ENCODE measurements at regions not wholly inside any gene's neighbourhood (a gene's known extent, or its start where the extent isn't known, plus 50 kb on each side); places are given as distances from the start of the nearest gene placed in this dataset.
A peak's percentile ranks its signal among the peaks of the same experiment; 100 is the strongest.

DNA sequence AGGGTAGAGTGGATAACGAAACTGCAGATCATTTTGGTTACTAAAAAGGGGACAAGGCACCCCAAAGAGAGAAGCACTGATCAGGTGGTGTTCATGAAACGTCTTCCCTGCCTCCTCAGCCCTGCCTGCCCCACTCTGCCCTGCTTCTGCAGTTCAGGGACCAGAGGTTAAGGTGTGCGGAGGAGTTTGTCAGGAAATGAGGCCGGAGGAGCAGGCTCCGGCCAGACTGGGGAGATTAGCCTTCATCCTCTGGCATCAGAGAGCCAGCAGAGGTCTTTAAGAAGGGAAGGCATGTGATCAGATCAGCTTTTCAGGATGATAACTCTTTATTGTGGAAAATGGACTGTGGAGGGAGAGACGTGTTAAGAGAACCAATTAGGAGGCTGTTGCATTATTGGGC, 291.9 kb upstream of the NR5A2 start:
- TF ChIP-seq CTCF (IDR thresholded peaks at IDR 0.05; ENCODE audit: low read depth, low read length) = no peak
- in situ Hi-C loops (cut with HindIII; ENCODE audit: low sequenced_read_pairs) = no loop called here
- no peak overlapping the region for H3K4me3 ChIP-seq (ENCODE audit: low read depth, low read length)
- no peak for DNase-seq (ENCODE audit: low read depth, low spot score)

GRCh38 chr1:199736646-199737045, 290.9 kb upstream of the NR5A2 start:
- in situ Hi-C loops (cut with HindIII; ENCODE audit: low sequenced_read_pairs) = no loop called here
- H3K4me3 ChIP-seq (ENCODE audit: low read depth, low read length) = no peak overlapping the region
- DNase-seq (ENCODE audit: low read depth, low spot score) = no peak
- TF ChIP-seq CTCF (IDR thresholded peaks at IDR 0.05; ENCODE audit: low read depth, low read length) = no peak

- DNase-seq (ENCODE audit: low read depth, low spot score) = no peak
- in situ Hi-C loops (cut with HindIII; ENCODE audit: low sequenced_read_pairs) = no loop called here
- TF ChIP-seq CTCF (IDR thresholded peaks at IDR 0.05; ENCODE audit: low read depth, low read length) = no peak
- no peak overlapping the region for H3K4me3 ChIP-seq (ENCODE audit: low read depth, low read length)
These were observed 285.9 kb upstream of the NR5A2 start for GRCh38 chr1:199741586-199741985.

- no peak overlapping the region for H3K4me3 ChIP-seq (ENCODE audit: low read depth, low read length)
- in situ Hi-C loops (cut with HindIII; ENCODE audit: low sequenced_read_pairs) = no loop called here
- TF ChIP-seq CTCF (IDR thresholded peaks at IDR 0.05; ENCODE audit: low read depth, low read length) = no peak
- DNase-seq (ENCODE audit: low read depth, low spot score) = peak; percentile 84
These were observed 285.0 kb upstream of the NR5A2 start for GRCh38 chr1:199742547-199742946.

GRCh38 chr1:199743227-199743626, 284.3 kb upstream of the NR5A2 start:
- TF ChIP-seq CTCF (IDR thresholded peaks at IDR 0.05; ENCODE audit: low read depth, low read length) = no peak
- in situ Hi-C loops (cut with HindIII; ENCODE audit: low sequenced_read_pairs) = no loop called here
- DNase-seq (ENCODE audit: low read depth, low spot score) = peak; percentile 23

GRCh38 chr1:199746666-199747384, 280.7 kb upstream of the NR5A2 start:
- TF ChIP-seq CTCF (IDR thresholded peaks at IDR 0.05; ENCODE audit: low read depth, low read length) = no peak
- no peak for DNase-seq (ENCODE audit: low read depth, low spot score)
- H3K4me3 ChIP-seq (ENCODE audit: low read depth, low read length) = no peak overlapping the region
- in situ Hi-C loops (cut with HindIII; ENCODE audit: low sequenced_read_pairs) = no loop called here

More at GRCh38 chr1:199743227-199743626, 284.3 kb upstream of the NR5A2 start:
- no peak overlapping the region for H3K4me3 ChIP-seq (ENCODE audit: low read depth, low read length)
